ENCODE measurements at regions not wholly inside any gene's neighbourhood (a gene's known extent, or its start where the extent isn't known, plus 50 kb on each side); places are given as distances from the start of the nearest gene placed in this dataset.

GRCh38 chr10:63829573-63830149 is 308.5 kb downstream of the REEP3 start:
- Histone ChIP-seq H3K4me3 (ENCODE audit: low read depth, low read length) (no peak overlapping the region), H3K9me3 (no peaks in the 10 kb centered on the region), H3K4me1 (no peaks in the 10 kb centered on the region; the same call in 1 of the 2 replicates), H3K27me3 (replicated peaks; ENCODE audit: control insufficient read depth, insufficient read depth, low read length) (no peaks in the 10 kb centered on the region; the same call in 1 of the 2 replicates), H3K36me3 (ENCODE audit: control insufficient read depth, insufficient read depth, low read length) (no peaks in the 10 kb centered on the region)
- H3K27me3 Mint-ChIP-seq (ENCODE audit: insufficient read depth, unreplicated experiment) = peaks cover 19% of the 10 kb centered on the region
- no peaks in the 10 kb centered on the region for H3K9me3 Mint-ChIP-seq (ENCODE audit: unreplicated experiment)
- TF ChIP-seq CTCF (IDR thresholded peaks at IDR 0.05; ENCODE audit: insufficient read depth in 1 of 2, low read depth in 1 of 2, low read length in 1 of 2, severe bottlenecking in 1 of 2, unreplicated experiment in 1 of 2) = no peak
- DNase-seq = no peak
- POLR2A ChIA-PET = no interaction called here
- no TSS peak for BruUV-seq (replicated peaks)
- intact Hi-C loops (cut with micrococcal nuclease; ENCODE audit: unreplicated experiment) = no loop called here
- H3K27ac Mint-ChIP-seq (ENCODE audit: unreplicated experiment) = no peak overlapping the region
- no peak overlapping the region for H3K4me3 Mint-ChIP-seq (ENCODE audit: unreplicated experiment)
- CTCF ChIA-PET = interaction anchor here (1.2 kb wide), 1 partner anchor 109 kb away, joined by 5 read pairs; no protein-coding TSS in a partner anchor
- no peaks in the 10 kb centered on the region for H3K36me3 Mint-ChIP-seq (ENCODE audit: insufficient read depth, unreplicated experiment)
- no peaks in the 10 kb centered on the region for H3K4me1 Mint-ChIP-seq (ENCODE audit: low read depth, unreplicated experiment)

- no TSS peak for BruUV-seq (replicated peaks)
- CTCF ChIA-PET = no interaction called here
Measured at GRCh38 chr10:63832686-63833085, 311.5 kb downstream of the REEP3 start.

GRCh38 chr10:63833411-63834060 is 312.3 kb downstream of the REEP3 start:
- ChIA-PET POLR2A (interaction anchor here (0.5 kb wide), 1 partner anchor 18 kb away, joined by 4 read pairs; no protein-coding TSS in a partner anchor), CTCF (no interaction called here)
- intact Hi-C loops (cut with micrococcal nuclease; ENCODE audit: unreplicated experiment) = no loop called here
- no peak for DNase-seq
- no peak for TF ChIP-seq CTCF (IDR thresholded peaks at IDR 0.05; ENCODE audit: insufficient read depth in 1 of 2, low read depth in 1 of 2, low read length in 1 of 2, severe bottlenecking in 1 of 2, unreplicated experiment in 1 of 2)
- Histone ChIP-seq H3K4me3 (ENCODE audit: low read depth, low read length) (no peak overlapping the region), H3K36me3 (ENCODE audit: control insufficient read depth, insufficient read depth, low read length) (no peaks in the 10 kb centered on the region), H3K9me3 (no peaks in the 10 kb centered on the region), H3K27me3 (replicated peaks; ENCODE audit: control insufficient read depth, insufficient read depth, low read length) (no peaks in the 10 kb centered on the region), H3K4me1 (no peaks in the 10 kb centered on the region; the same call in 1 of the 2 replicates)
- Mint-ChIP-seq H3K27ac (ENCODE audit: unreplicated experiment) (no peak overlapping the region), H3K4me3 (ENCODE audit: unreplicated experiment) (no peak overlapping the region), H3K9me3 (ENCODE audit: unreplicated experiment) (no peaks in the 10 kb centered on the region), H3K4me1 (ENCODE audit: low read depth, unreplicated experiment) (no peaks in the 10 kb centered on the region), H3K27me3 (ENCODE audit: insufficient read depth, unreplicated experiment) (peaks cover 14% of the 10 kb centered on the region), H3K36me3 (ENCODE audit: insufficient read depth, unreplicated experiment) (no peaks in the 10 kb centered on the region)
- no TSS peak for BruUV-seq (replicated peaks)

More at GRCh38 chr10:63832686-63833085, 311.5 kb downstream of the REEP3 start:
- Mint-ChIP-seq H3K4me3 (ENCODE audit: unreplicated experiment) (no peak overlapping the region), H3K36me3 (ENCODE audit: insufficient read depth, unreplicated experiment) (no peaks in the 10 kb centered on the region), H3K9me3 (ENCODE audit: unreplicated experiment) (no peaks in the 10 kb centered on the region), H3K4me1 (ENCODE audit: low read depth, unreplicated experiment) (no peaks in the 10 kb centered on the region), H3K27me3 (ENCODE audit: insufficient read depth, unreplicated experiment) (peaks cover 14% of the 10 kb centered on the region), H3K27ac (ENCODE audit: unreplicated experiment) (no peak overlapping the region)
- H3K27me3 ChIP-seq (replicated peaks; ENCODE audit: control insufficient read depth, insufficient read depth, low read length) = no peaks in the 10 kb centered on the region
- no peak for DNase-seq
- H3K36me3 ChIP-seq (ENCODE audit: control insufficient read depth, insufficient read depth, low read length) = no peaks in the 10 kb centered on the region
- no peak overlapping the region for H3K4me3 ChIP-seq (ENCODE audit: low read depth, low read length)
- intact Hi-C loops (cut with micrococcal nuclease; ENCODE audit: unreplicated experiment) = no loop called here
- no peaks in the 10 kb centered on the region; the same call in 1 of the 2 replicates for H3K4me1 ChIP-seq
- TF ChIP-seq CTCF (IDR thresholded peaks at IDR 0.05; ENCODE audit: insufficient read depth in 1 of 2, low read depth in 1 of 2, low read length in 1 of 2, severe bottlenecking in 1 of 2, unreplicated experiment in 1 of 2) = no peak
- POLR2A ChIA-PET = no interaction called here
- H3K9me3 ChIP-seq = no peaks in the 10 kb centered on the region

Measured in Caco-2 (cell line).